ENCODE measurements at regions not wholly inside any gene's neighbourhood (a gene's known extent, or its start where the extent isn't known, plus 50 kb on each side); places are given as distances from the start of the nearest gene placed in this dataset.

DNA sequence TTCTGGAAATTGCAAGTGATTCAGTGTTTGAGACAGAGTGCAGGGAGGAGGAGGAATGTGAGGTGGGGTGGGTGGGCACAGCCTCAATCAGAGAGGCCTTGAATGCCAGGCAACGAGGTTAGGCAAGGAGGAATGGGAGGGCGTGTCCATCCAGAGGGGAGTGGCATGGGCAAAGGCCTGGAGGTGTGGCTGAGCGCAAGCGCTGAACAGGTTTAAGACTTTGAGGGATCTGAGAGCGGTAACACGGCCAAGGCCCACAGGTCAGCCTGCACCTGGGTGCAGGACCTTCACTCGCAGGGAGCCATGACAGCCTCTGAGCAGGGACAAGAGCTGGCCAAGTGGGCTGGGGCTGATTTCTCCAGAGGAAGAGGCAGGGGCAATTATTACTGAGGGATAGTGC is 125.9 kb downstream of the TPRA1 start:
- H3K4me2 ChIP-seq (ENCODE audit: low read depth, low read length), result no peak overlapping the region
- no peak overlapping the region for H3K9ac ChIP-seq (ENCODE audit: low read depth, low read length)
- peaks cover 18% of the 10 kb centered on the region; the same call in 1 of the 2 replicates for H3K27me3 ChIP-seq (ENCODE audit: control insufficient read depth, insufficient read depth, low read length)
- in situ Hi-C loops (cut with MboI; ENCODE audit: low sequenced_read_pairs) (no loop called here), intact Hi-C loops (cut with micrococcal nuclease) (no loop called here), dilution Hi-C loops (cut with HindIII; ENCODE audit: low sequenced_read_pairs, unreplicated experiment) (no loop called here)
- CTCF ChIA-PET, result no interaction called here
- no peak overlapping the region for H3K4me3 ChIP-seq (ENCODE audit: insufficient read depth, low read depth, low read length)
- no peak overlapping the region for H3K4ac ChIP-seq (ENCODE audit: low read depth, low read length)
- no peak for TF ChIP-seq CHD1 (IDR thresholded peaks at IDR 0.05; ENCODE audit: low read depth, low read length)
- TF ChIP-seq, protein P1, sequence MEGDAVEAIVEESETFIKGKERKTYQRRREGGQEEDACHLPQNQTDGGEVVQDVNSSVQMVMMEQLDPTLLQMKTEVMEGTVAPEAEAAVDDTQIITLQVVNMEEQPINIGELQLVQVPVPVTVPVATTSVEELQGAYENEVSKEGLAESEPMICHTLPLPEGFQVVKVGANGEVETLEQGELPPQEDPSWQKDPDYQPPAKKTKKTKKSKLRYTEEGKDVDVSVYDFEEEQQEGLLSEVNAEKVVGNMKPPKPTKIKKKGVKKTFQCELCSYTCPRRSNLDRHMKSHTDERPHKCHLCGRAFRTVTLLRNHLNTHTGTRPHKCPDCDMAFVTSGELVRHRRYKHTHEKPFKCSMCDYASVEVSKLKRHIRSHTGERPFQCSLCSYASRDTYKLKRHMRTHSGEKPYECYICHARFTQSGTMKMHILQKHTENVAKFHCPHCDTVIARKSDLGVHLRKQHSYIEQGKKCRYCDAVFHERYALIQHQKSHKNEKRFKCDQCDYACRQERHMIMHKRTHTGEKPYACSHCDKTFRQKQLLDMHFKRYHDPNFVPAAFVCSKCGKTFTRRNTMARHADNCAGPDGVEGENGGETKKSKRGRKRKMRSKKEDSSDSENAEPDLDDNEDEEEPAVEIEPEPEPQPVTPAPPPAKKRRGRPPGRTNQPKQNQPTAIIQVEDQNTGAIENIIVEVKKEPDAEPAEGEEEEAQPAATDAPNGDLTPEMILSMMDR (conservative IDR thresholded peaks at IDR 0.05; ENCODE audit: low read depth, low read length), result no peak
- TF ChIP-seq MAFK (IDR thresholded peaks at IDR 0.05; ENCODE audit: low read depth, low read length), result no peak
- TF ChIP-seq USF2 (IDR thresholded peaks at IDR 0.05; ENCODE audit: low read depth, low read length), result no peak
- no peak for TF ChIP-seq ELK1 (IDR thresholded peaks at IDR 0.05; ENCODE audit: borderline replicate concordance, low read depth, low read length)
- TF ChIP-seq POLR2A (IDR thresholded peaks at IDR 0.05; ENCODE audit: low read depth, low read length), result no peak
- no peak for TF ChIP-seq RCOR1 (IDR thresholded peaks at IDR 0.05; ENCODE audit: insufficient replicate concordance, low read length)
- TF ChIP-seq CEBPB (IDR thresholded peaks at IDR 0.05; ENCODE audit: low read depth, low read length), result no peak
- no peak for TF ChIP-seq SMC3 (IDR thresholded peaks at IDR 0.05; ENCODE audit: low read depth, low read length)
- TF ChIP-seq RFX5 (IDR thresholded peaks at IDR 0.05; ENCODE audit: low read depth, low read length), result no peak
- TF ChIP-seq NFE2L2 (IDR thresholded peaks at IDR 0.05; ENCODE audit: low read depth, low read length), result no peak
- no peak for TF ChIP-seq RAD21 (IDR thresholded peaks at IDR 0.05; ENCODE audit: low read length)
- no peak for TF ChIP-seq MAZ (IDR thresholded peaks at IDR 0.05; ENCODE audit: borderline replicate concordance, low read depth, low read length)
- no peak for TF ChIP-seq BHLHE40 (IDR thresholded peaks at IDR 0.05; ENCODE audit: low read depth, low read length)
- no peak for TF ChIP-seq FOS (IDR thresholded peaks at IDR 0.05; ENCODE audit: low read depth, low read length)
- TF ChIP-seq MXI1 (IDR thresholded peaks at IDR 0.05; ENCODE audit: borderline replicate concordance, low read depth, low read length), result no peak
- H4K5ac ChIP-seq (ENCODE audit: low read depth, low read length), result no peak overlapping the region
- H3K9me1 ChIP-seq (ENCODE audit: insufficient read depth, low read length), result no peaks in the 10 kb centered on the region
- H2BK15ac ChIP-seq (ENCODE audit: low read depth, low read length), result no peak overlapping the region
- no peak overlapping the region for H2BK20ac ChIP-seq (ENCODE audit: low read depth, low read length)
- no peaks in the 10 kb centered on the region for H3K9me3 ChIP-seq (ENCODE audit: control insufficient read depth, insufficient read depth, low read length)
- no peak overlapping the region for H3K56ac ChIP-seq (ENCODE audit: extremely low read depth, insufficient read depth, low read length)
- H4K20me1 ChIP-seq (ENCODE audit: insufficient read depth, low read length), result no peaks in the 10 kb centered on the region
- no peaks in the 10 kb centered on the region for H3K79me1 ChIP-seq (ENCODE audit: low read depth in 1 of 2, low read length in 2 of 2)
- no peak for ATAC-seq (ENCODE audit: low read depth)
- no TSS peak for BruUV-seq (replicated peaks)
- no peak overlapping the region for H4K91ac ChIP-seq (ENCODE audit: insufficient read depth, low read depth, low read length)
- WGBS, 2 experiments (ENCODE audit: extremely low coverage in 2 of 2, insufficient read length in 1 of 2), result 49% methylated on average over 5 of the region's 7 CpGs; no CpG with 5 or more reads in 1 of the 2 experiments
- H2BK120ac ChIP-seq (ENCODE audit: low read depth, low read length), result no peak overlapping the region
- H3K27ac ChIP-seq (ENCODE audit: insufficient read depth, low read length), result no peak overlapping the region
- H2AFZ ChIP-seq (replicated peaks; ENCODE audit: low read length, poor library complexity), result no peak overlapping the region
- H3K18ac ChIP-seq (ENCODE audit: low read depth, low read length), result no peak overlapping the region
- no peak overlapping the region for H2BK5ac ChIP-seq (ENCODE audit: low read depth, low read length, poor library complexity, severe bottlenecking)
- H4K8ac ChIP-seq (ENCODE audit: low read depth in 2 of 2, low read length in 2 of 2), result no peak overlapping the region
- H2AK9ac ChIP-seq (replicated peaks; ENCODE audit: low read depth, low read length, poor library complexity), result no peak overlapping the region
- no peaks in the 10 kb centered on the region for H3K36me3 ChIP-seq (ENCODE audit: control insufficient read depth, insufficient read depth, low read length)
- no peak for DNase-seq
- no peak overlapping the region for H3K14ac ChIP-seq (replicated peaks; ENCODE audit: low read depth, low read length)
- H3K4me1 ChIP-seq (ENCODE audit: control insufficient read depth, insufficient read depth, low read length), result no peaks in the 10 kb centered on the region
- H2AK5ac ChIP-seq (ENCODE audit: low read depth, low read length), result no peak overlapping the region
- POLR2A ChIA-PET (ENCODE audit: unreplicated experiment), result no interaction called here
- H3K23ac ChIP-seq (ENCODE audit: low read depth, low read length), result no peak overlapping the region

All from IMR-90 (cell line).